BJ (cell line): ENCODE measurements at regions not wholly inside any gene's neighbourhood (a gene's known extent, or its start where the extent isn't known, plus 50 kb on each side); places are given as distances from the start of the nearest gene placed in this dataset.

ENCODE experiments used
- CTCF ChIA-PET: fragments of 350-600 bp; formaldehyde crosslinking; extraction: SDS; loops from one replicate; lab custom pipeline; 2021; ENCODE audit warnings: antibody characterized with exemption, inconsistent platforms; lab: Yijun Ruan, JAX
- POLR2A ChIA-PET: fragments of 300-600 bp; sonication (Branson Sonifier 250); formaldehyde crosslinking; extraction: SDS; loops from one replicate; lab custom pipeline; 2021; ENCODE audit warnings: antibody characterized with exemption; lab: Charles Lee
- DNase-seq: peaks from one replicate; pipeline ENCODE4 v3.0.0-alpha.2; 2011; ENCODE audit warnings: low read depth
- H3K27me3 ChIP-seq: 2 replicates; pipeline ENCODE4 v1.6.0; 2011; ENCODE audit warnings: low read length; ENCODE audit not compliant: control insufficient read depth, insufficient read depth
- H3K36me3 ChIP-seq: 2 replicates; pipeline ENCODE4 v1.5.1; 2011; ENCODE audit warnings: low read length; ENCODE audit not compliant: control insufficient read depth, insufficient read depth
- H3K4me3 ChIP-seq: 2 replicates; pipeline ENCODE4 v1.5.1; 2011; ENCODE audit warnings: low read depth, mild to moderate bottlenecking, control low read depth, low read length
- TF ChIP-seq, protein P1 (sequence below): IDR thresholded peaks from 2 replicates; pipeline ENCODE4 v1.5.1; 2011; ENCODE audit warnings: low read depth, mild to moderate bottlenecking, control low read depth, inconsistent platforms, low read length, moderate library complexity; ENCODE audit not compliant: insufficient read depth

DNA sequence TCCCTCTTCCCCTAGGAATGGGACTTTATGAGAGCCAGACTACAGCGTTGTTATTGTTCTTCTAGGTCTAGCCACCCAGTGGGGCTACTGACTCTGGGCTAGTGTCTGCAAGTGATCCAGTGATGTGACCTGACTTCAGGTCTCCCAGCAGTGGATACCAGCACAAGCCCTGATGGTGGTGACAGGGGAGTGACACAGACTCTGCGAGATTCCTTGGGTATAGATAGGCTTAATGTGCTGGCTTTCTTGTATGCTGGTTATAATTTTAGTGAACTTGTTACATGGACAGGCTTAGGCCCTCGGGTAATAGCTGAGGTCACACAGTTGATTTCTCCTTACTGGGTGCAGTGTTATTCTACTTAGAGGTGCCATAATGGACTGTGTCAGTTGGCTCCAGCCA, 106.9 kb downstream of the TBC1D30 start:
- DNase-seq = no peak
- Histone ChIP-seq H3K4me3 (no peak overlapping the region), H3K36me3 (no peaks in the 10 kb centered on the region), H3K27me3 (no peaks in the 10 kb centered on the region; the same call in none of the 2 replicates)
- CTCF ChIA-PET = interaction anchor here (1.0 kb wide), 2 partner anchors 129 to 241 kb away, joined by 3 read pairs; no protein-coding TSS in a partner anchor
- TF ChIP-seq, protein P1, sequence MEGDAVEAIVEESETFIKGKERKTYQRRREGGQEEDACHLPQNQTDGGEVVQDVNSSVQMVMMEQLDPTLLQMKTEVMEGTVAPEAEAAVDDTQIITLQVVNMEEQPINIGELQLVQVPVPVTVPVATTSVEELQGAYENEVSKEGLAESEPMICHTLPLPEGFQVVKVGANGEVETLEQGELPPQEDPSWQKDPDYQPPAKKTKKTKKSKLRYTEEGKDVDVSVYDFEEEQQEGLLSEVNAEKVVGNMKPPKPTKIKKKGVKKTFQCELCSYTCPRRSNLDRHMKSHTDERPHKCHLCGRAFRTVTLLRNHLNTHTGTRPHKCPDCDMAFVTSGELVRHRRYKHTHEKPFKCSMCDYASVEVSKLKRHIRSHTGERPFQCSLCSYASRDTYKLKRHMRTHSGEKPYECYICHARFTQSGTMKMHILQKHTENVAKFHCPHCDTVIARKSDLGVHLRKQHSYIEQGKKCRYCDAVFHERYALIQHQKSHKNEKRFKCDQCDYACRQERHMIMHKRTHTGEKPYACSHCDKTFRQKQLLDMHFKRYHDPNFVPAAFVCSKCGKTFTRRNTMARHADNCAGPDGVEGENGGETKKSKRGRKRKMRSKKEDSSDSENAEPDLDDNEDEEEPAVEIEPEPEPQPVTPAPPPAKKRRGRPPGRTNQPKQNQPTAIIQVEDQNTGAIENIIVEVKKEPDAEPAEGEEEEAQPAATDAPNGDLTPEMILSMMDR = no peak
- POLR2A ChIA-PET = no interaction called here

DNA sequence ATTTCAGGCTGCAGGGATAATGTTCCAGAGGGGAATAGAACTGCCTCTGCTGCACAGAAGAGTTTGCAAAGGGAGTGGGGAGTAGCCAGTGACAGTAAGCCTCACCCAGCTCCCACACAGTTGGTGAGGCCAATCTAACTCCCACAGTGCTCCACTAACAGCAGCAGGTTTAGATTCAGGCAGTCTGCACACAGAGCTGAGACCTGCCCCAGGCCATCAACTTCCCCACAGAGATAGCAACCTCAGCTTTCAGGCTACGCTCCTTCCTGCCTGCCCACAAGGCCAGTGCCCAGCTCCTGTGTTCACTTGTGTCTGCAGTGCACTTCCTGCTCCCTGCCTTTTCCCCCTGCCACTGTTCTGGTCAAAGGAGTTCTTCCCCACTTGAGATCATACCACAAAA, 107.5 kb downstream of the TBC1D30 start:
- Histone ChIP-seq H3K4me3 (no peak overlapping the region), H3K27me3 (no peaks in the 10 kb centered on the region; the same call in none of the 2 replicates), H3K36me3 (no peaks in the 10 kb centered on the region)
- TF ChIP-seq, protein P1 = no peak
- CTCF ChIA-PET = interaction anchor here (1.0 kb wide), 1 partner anchor 241 kb away, joined by 3 read pairs; no protein-coding TSS in a partner anchor
- POLR2A ChIA-PET = no interaction called here
- no peak for DNase-seq

DNA sequence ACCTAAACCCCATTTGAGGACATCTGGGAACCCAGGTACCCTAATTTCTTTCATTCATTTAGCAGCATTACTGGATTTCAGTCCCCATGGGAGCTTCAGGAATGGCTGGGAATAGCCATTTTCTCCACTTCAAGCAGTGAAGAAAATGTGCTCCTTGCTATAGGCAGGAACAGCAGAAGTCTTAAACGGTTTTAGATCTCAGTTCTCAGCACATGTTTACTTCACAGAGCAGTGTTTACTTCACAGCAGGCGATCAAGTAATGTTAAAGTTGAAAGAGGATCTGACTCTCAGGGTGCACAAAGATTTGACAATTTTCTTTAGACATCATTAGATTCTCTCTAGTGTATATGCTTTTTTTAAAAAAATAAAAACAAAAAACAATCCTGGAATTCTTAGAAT, 109.3 kb downstream of the TBC1D30 start:
- no peak for DNase-seq
- Histone ChIP-seq H3K4me3 (no peak overlapping the region), H3K27me3 (no peaks in the 10 kb centered on the region; the same call in none of the 2 replicates), H3K36me3 (no peaks in the 10 kb centered on the region)
- POLR2A ChIA-PET = no interaction called here
- TF ChIP-seq, protein P1 = no peak
- CTCF ChIA-PET = no interaction called here

DNA sequence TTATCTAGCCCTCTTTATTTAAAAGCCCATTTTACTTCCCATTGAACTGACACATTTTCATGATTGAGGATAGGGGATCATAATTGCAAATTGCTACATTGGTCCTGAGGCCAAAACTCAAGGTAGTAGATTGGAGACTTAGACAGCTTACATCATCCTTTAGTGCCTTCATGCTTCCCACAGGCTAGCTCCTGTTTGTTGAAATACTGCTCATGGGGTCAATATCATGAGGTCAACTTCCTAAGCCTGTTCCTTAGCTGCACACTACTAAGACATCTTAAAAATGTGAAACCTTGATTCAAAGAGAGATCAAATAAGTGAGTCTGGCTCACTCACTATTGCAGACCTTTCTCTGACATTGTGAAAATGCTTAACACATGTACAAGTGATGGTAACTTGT, 113.0 kb downstream of the TBC1D30 start:
- no peaks in the 10 kb centered on the region for H3K36me3 ChIP-seq
- DNase-seq = no peak
- no peak overlapping the region for H3K4me3 ChIP-seq
- CTCF ChIA-PET = no interaction called here
- POLR2A ChIA-PET = no interaction called here
- H3K27me3 ChIP-seq = no peaks in the 10 kb centered on the region; the same call in none of the 2 replicates
- TF ChIP-seq, protein P1 = no peak

DNA sequence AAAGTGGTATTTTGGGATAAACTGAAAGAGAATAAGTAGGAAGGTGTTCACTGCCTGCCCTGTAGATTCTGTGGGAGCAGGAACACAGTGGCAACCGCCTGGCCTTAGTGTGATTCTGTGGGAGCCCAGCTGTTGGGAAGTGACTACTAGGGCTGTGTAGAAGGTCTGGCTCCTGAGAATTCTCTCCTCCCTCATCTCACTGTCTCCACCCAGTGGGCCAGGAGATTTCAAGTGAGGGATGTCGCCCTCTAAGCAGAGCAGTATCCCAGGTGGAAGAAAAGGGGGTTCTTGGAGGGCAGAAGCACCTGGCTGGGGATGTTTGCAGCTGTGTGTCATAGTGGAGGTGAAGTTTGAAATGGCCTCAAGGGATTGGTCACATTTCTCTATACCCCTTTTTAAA, 113.7 kb downstream of the TBC1D30 start:
- Histone ChIP-seq H3K27me3 (no peaks in the 10 kb centered on the region; the same call in none of the 2 replicates), H3K36me3 (no peaks in the 10 kb centered on the region), H3K4me3 (no peak overlapping the region)
- CTCF ChIA-PET = no interaction called here
- DNase-seq = no peak
- TF ChIP-seq, protein P1 = no peak
- POLR2A ChIA-PET = no interaction called here
